RWPE1 (cell line): ENCODE measurements at regions not wholly inside any gene's neighbourhood (a gene's known extent, or its start where the extent isn't known, plus 50 kb on each side); places are given as distances from the start of the nearest gene placed in this dataset.

ENCODE experiments used
- CTCF ChIA-PET: fragments of 350-600 bp; sonication (Branson Sonifier 250); formaldehyde crosslinking; extraction: SDS; loops from one replicate; lab custom pipeline; 2021; lab: Yijun Ruan, JAX
- POLR2A ChIA-PET: fragments of 400-600 bp; formaldehyde crosslinking; extraction: SDS; loops from one replicate; lab custom pipeline; 2020; ENCODE audit warnings: antibody characterized with exemption; ENCODE audit not compliant: low non-redundant PET; lab: Yijun Ruan, JAX
- DNase-seq: peaks from one replicate; pipeline ENCODE4 v3.0.0; 2012; ENCODE audit warnings: low spot score
- H3K27ac ChIP-seq: fragments of 450-650 bp; 2 replicates; pipeline ENCODE4 v1.5.1; 2017
- TF ChIP-seq, protein P1 (sequence below): fragments of 450-650 bp; conservative IDR thresholded peaks from 2 replicates; pipeline ENCODE4 v1.5.1; 2017; ENCODE audit warnings: low read depth, mild to moderate bottlenecking

DNA sequence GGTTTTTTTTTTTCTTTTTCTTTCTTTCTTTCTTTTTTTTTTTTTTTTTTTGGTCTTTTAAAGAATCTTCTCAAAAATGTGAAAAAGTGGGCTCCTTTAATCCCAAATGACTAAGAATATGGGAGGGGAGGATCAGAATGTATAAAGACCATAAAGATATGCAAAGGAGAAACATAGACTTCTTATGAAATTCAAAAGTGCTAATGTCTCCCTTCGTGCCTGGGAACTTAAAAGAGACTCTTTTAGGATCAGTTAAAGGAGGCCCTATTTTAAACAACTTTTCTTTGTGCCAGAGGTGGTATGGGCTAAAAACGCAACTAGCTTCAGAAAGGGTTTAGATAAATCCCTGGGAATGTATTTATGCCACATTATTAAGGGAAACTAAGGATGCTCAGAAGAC, 54.2 kb upstream of the KAZN start:
- no peak overlapping the region for H3K27ac ChIP-seq
- CTCF ChIA-PET, result no interaction called here
- TF ChIP-seq, protein P1, sequence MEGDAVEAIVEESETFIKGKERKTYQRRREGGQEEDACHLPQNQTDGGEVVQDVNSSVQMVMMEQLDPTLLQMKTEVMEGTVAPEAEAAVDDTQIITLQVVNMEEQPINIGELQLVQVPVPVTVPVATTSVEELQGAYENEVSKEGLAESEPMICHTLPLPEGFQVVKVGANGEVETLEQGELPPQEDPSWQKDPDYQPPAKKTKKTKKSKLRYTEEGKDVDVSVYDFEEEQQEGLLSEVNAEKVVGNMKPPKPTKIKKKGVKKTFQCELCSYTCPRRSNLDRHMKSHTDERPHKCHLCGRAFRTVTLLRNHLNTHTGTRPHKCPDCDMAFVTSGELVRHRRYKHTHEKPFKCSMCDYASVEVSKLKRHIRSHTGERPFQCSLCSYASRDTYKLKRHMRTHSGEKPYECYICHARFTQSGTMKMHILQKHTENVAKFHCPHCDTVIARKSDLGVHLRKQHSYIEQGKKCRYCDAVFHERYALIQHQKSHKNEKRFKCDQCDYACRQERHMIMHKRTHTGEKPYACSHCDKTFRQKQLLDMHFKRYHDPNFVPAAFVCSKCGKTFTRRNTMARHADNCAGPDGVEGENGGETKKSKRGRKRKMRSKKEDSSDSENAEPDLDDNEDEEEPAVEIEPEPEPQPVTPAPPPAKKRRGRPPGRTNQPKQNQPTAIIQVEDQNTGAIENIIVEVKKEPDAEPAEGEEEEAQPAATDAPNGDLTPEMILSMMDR, result no peak
- POLR2A ChIA-PET, result no interaction called here
- no peak for DNase-seq

DNA sequence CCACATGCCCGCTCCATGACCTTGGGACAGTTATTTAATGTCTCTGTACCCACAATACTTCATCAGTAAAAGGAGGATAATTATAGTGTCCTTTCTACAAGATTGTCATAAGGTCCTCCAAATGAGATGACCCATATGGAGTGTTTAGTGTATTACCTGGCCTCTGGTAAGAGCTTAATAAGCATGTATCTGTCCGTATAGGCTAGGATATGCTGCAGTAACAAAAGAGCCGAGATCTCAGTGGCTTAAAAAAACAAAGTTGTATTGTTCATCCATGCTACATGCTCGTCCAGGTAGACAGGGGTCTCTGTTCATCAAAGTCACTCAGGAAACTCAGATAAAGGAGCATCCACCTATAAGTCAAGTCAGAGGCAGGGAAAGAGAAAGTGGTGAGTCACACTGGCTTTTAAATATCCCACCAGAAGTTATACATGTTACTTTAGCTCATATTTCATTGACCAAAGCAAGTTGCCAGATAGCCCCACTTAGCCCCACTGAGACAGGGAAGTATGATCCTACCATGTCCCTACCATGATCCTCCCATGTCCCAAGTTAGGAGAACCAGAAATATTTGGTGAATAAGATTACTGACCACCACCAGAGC, 53.0 kb upstream of the KAZN start:
- no peak for DNase-seq
- H3K27ac ChIP-seq, result no peak overlapping the region
- ChIA-PET CTCF (no interaction called here), POLR2A (no interaction called here)
- TF ChIP-seq, protein P1, result no peak

DNA sequence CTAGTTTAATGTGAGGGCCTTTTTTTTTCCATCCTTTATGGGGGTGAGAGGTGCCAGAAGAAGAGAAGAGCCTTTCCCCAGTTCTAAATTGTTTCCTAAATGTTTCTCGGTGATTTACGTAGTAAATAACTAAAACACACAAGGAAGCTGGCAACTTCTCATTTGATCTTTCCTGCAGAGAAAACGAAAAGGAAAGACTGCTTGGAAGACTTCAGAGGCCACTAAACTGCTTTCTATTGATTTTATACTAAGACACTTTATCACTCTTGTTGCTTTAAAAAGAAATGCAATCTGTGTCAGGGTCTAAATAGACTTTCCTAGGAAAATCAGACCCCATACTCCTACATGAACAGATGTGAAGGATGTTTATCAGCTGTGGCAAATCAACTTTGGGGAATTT, 52.1 kb upstream of the KAZN start:
- CTCF ChIA-PET, result no interaction called here
- no peak overlapping the region for H3K27ac ChIP-seq

More for the DNA sequence above, 52.1 kb upstream of the KAZN start:
- no peak for DNase-seq
- TF ChIP-seq, protein P1, result no peak
- POLR2A ChIA-PET, result no interaction called here
